MM.1S (cell line): ENCODE measurements at regions not wholly inside any gene's neighbourhood (a gene's known extent, or its start where the extent isn't known, plus 50 kb on each side); places are given as distances from the start of the nearest gene placed in this dataset.

Experiments
- DNase-seq: peaks from one replicate; pipeline ENCODE4 v3.0.0-alpha.2; 2015
- H2AFZ ChIP-seq: fragments of 300-600 bp; sonication (generic); 2 replicates; pipeline ENCODE4 v1.6.0; 2016; ENCODE audit warnings: antibody characterized with exemption, low read length
- H3F3A ChIP-seq: fragments of 300-600 bp; sonication (generic); 2 replicates; pipeline ENCODE4 v1.6.1; 2016; ENCODE audit warnings: mild to moderate bottlenecking, antibody characterized with exemption, low read length, moderate library complexity, mixed read lengths; ENCODE audit not compliant: insufficient read depth
- H3K27ac ChIP-seq: fragments of 300-600 bp; sonication (generic); 2 replicates; pipeline ENCODE4 v1.5.1; 2016; ENCODE audit warnings: mild to moderate bottlenecking, low read length
- H3K27me3 ChIP-seq: fragments of 300-600 bp; sonication (generic); replicated peaks from 2 replicates; pipeline ENCODE4 v1.6.0; 2016; ENCODE audit warnings: low read length; ENCODE audit not compliant: insufficient read depth
- H3K36me3 ChIP-seq: fragments of 300-600 bp; sonication (generic); replicated peaks from 2 replicates; pipeline ENCODE4 v1.6.1; 2016; ENCODE audit warnings: mild to moderate bottlenecking, low read length, mixed read lengths; ENCODE audit not compliant: insufficient read depth
- H3K4me1 ChIP-seq: fragments of 300-600 bp; sonication (generic); 2 replicates; pipeline ENCODE4 v1.6.1; 2016; ENCODE audit warnings: low read length, mixed read lengths
- H3K4me2 ChIP-seq: fragments of 300-600 bp; sonication (generic); 2 replicates; pipeline ENCODE4 v1.6.0; 2016; ENCODE audit warnings: low read depth, low read length
- H3K4me3 ChIP-seq: fragments of 300-600 bp; sonication (generic); 2 replicates; pipeline ENCODE4 v1.5.1; 2016; ENCODE audit warnings: low read length, mixed read lengths
- H3K79me2 ChIP-seq: fragments of 300-600 bp; sonication (generic); 2 replicates; pipeline ENCODE4 v1.6.1; 2016; ENCODE audit warnings: mixed run types, low read length, mixed read lengths
- H3K9ac ChIP-seq: fragments of 300-600 bp; sonication (generic); 2 replicates; pipeline ENCODE4 v1.6.1; 2016; ENCODE audit warnings: low read length, mixed read lengths
- H3K9me2 ChIP-seq: fragments of 300-600 bp; sonication (generic); replicated peaks from 2 replicates; pipeline ENCODE4 v1.6.1; 2016; ENCODE audit warnings: mild to moderate bottlenecking, low read length, mixed read lengths; ENCODE audit not compliant: insufficient read depth
- H3K9me3 ChIP-seq: fragments of 300-600 bp; sonication (generic); replicated peaks from 2 replicates; pipeline ENCODE4 v1.6.1; 2016; ENCODE audit warnings: mild to moderate bottlenecking, low read length, mixed read lengths; ENCODE audit not compliant: insufficient read depth
- H4K20me1 ChIP-seq: fragments of 300-600 bp; sonication (generic); 2 replicates; pipeline ENCODE4 v1.6.1; 2016; ENCODE audit warnings: mild to moderate bottlenecking, low read length, moderate library complexity, mixed read lengths; ENCODE audit not compliant: insufficient read depth
- EZH2 ChIP-seq: fragments of 300-600 bp; sonication (generic); optimal IDR thresholded peaks from 2 replicates; pipeline ENCODE3; 2017; ENCODE audit warnings: low read depth, mild to moderate bottlenecking, antibody characterized with exemption, low read length, mixed read lengths
- EZH2phosphoT487 ChIP-seq: fragments of 300-600 bp; sonication (generic); IDR thresholded peaks from 2 replicates; pipeline ENCODE4 v1.6.1; 2018; ENCODE audit warnings: antibody characterized with exemption, low read length
- TF ChIP-seq, protein P1 (sequence below): fragments of 300-600 bp; sonication (generic); IDR thresholded peaks from 2 replicates; pipeline ENCODE4 v1.5.1; 2016; ENCODE audit warnings: antibody characterized with exemption, low read length, mixed read lengths

DNA sequence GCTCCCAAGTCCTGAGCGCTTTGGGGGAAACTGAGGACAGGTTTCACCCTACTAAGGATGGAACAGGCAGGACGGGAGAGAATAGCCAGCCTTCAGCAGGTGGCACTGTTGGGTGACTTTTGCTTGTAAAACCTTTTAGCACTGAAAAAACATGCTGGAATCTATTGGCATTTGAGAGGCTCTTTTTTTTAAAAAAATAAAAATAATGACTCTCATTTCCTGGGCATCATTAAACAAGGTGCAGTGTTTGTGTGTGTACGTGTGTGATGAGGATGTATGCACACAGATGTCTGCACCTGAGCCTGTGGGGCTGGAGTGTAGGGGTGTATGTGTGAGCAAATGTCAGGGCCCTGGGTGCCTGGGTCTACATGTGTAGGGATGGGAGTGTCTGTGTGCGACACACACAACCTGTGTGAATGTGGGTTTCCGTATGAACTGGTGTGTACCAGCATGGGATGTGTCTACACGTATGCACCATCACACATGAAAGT, 177.9 kb downstream of the RPS24 start:
- Histone ChIP-seq H4K20me1 (no peaks in the 10 kb centered on the region), H2AFZ (no peak overlapping the region), H3K9ac (no peak overlapping the region), H3K79me2 (no peaks in the 10 kb centered on the region), H3K4me3 (no peak overlapping the region), H3K9me2 (no peaks in the 10 kb centered on the region), H3K9me3 (no peaks in the 10 kb centered on the region), H3K27me3 (no peaks in the 10 kb centered on the region), H3K36me3 (no peaks in the 10 kb centered on the region), H3K4me1 (peaks cover 7% of the 10 kb centered on the region), H3K4me2 (no peak overlapping the region), H3F3A (peaks cover 6% of the 10 kb centered on the region; the same call in 1 of the 2 replicates), H3K27ac (no peak overlapping the region)
- TF ChIP-seq, protein P1, sequence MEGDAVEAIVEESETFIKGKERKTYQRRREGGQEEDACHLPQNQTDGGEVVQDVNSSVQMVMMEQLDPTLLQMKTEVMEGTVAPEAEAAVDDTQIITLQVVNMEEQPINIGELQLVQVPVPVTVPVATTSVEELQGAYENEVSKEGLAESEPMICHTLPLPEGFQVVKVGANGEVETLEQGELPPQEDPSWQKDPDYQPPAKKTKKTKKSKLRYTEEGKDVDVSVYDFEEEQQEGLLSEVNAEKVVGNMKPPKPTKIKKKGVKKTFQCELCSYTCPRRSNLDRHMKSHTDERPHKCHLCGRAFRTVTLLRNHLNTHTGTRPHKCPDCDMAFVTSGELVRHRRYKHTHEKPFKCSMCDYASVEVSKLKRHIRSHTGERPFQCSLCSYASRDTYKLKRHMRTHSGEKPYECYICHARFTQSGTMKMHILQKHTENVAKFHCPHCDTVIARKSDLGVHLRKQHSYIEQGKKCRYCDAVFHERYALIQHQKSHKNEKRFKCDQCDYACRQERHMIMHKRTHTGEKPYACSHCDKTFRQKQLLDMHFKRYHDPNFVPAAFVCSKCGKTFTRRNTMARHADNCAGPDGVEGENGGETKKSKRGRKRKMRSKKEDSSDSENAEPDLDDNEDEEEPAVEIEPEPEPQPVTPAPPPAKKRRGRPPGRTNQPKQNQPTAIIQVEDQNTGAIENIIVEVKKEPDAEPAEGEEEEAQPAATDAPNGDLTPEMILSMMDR: peak; percentile 38
- TF ChIP-seq EZH2: no peak
- DNase-seq: no peak

DNA sequence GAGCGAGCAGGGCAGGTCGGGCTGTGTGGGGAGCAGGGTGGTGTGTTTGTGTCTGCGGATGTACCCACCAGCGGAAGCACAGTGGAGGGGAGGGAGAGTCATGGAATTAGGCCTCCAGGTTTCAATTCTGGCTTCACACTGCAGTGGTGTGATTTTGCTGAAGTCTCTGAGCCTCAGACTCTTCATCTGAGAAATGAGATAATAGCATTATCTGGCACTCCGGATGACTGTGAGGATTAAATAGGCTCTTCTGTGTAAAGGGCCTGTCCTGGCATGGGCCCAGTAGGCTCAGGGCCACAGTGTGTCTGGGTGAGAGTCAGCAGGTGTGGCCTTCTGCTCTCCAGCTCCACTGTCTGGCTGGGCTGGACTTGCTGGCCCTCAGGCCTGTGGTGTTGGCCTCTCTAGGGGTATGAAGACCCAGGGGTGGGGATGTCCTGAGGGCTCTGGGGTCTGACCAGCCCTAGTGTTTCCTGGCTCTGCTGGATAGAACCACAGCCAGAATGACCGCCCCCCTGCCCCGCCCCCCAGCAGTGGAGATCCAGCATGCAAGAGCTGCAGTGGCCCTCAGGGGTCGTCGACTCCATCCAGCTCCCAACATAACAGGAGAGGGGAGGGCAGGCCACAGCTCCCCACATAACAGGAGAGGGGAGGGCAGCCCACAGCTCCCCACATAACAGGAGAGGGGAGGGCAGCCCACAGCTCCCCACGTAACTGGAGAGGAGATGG, 178.6 kb downstream of the RPS24 start:
- no peaks in the 10 kb centered on the region for H3K9me2 ChIP-seq
- no peak overlapping the region for H3K9ac ChIP-seq
- H3K27ac ChIP-seq: no peak overlapping the region
- TF ChIP-seq EZH2phosphoT487: no peak
- TF ChIP-seq EZH2: no peak
- TF ChIP-seq, protein P1: no peak
- H3K9me3 ChIP-seq: no peaks in the 10 kb centered on the region
- H4K20me1 ChIP-seq: no peaks in the 10 kb centered on the region
- no peak for DNase-seq
- H3K4me1 ChIP-seq: peaks cover 7% of the 10 kb centered on the region
- no peaks in the 10 kb centered on the region for H3K79me2 ChIP-seq
- H3K4me2 ChIP-seq: no peak overlapping the region
- no peak overlapping the region for H2AFZ ChIP-seq
- H3K27me3 ChIP-seq: no peaks in the 10 kb centered on the region
- H3K36me3 ChIP-seq: no peaks in the 10 kb centered on the region
- H3K4me3 ChIP-seq: no peak overlapping the region
- H3F3A ChIP-seq: 0 out of 2 replicates have a peak, but pooled peaks cover under 1% of the 10 kb centered on the region

DNA sequence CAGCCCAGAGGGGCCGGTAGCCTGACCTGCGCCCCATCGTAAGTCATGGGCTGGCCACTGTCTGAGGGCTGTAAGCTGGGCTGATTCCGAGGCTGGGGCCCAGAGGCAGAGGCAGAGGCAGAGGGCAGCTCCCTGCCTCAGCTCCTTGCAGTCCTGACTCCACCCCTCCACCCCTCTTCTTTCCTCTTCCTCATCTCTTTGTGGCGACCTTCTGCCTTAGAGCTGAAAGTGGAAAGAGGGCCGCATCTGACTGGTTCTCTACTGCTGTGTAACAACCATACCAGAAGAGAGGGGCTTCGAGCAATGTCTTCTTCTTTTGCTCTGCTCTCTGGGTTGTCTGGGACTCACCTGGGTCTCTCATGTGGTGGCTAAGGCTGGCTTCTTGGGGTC, 179.1 kb downstream of the RPS24 start:
- peaks cover 3% of the 10 kb centered on the region for H3K4me1 ChIP-seq
- H3K36me3 ChIP-seq: no peaks in the 10 kb centered on the region
- TF ChIP-seq, protein P1: no peak
- TF ChIP-seq EZH2phosphoT487 (no peak), EZH2 (no peak)
- no peaks in the 10 kb centered on the region for H3K27me3 ChIP-seq
- no peaks in the 10 kb centered on the region for H3F3A ChIP-seq
- no peak overlapping the region for H3K27ac ChIP-seq
- no peaks in the 10 kb centered on the region for H3K9me3 ChIP-seq
- no peak overlapping the region for H3K4me3 ChIP-seq
- H3K9me2 ChIP-seq: no peaks in the 10 kb centered on the region
- no peaks in the 10 kb centered on the region for H4K20me1 ChIP-seq
- no peak overlapping the region for H3K4me2 ChIP-seq
- H2AFZ ChIP-seq: no peak overlapping the region
- no peak overlapping the region for H3K9ac ChIP-seq
- DNase-seq: no peak
- no peaks in the 10 kb centered on the region for H3K79me2 ChIP-seq
